CMK (cell line): ENCODE measurements at regions not wholly inside any gene's neighbourhood (a gene's known extent, or its start where the extent isn't known, plus 50 kb on each side); places are given as distances from the start of the nearest gene placed in this dataset.

Source experiments
- DNase-seq: peaks from one replicate; pipeline ENCODE4 v3.0.0-alpha.2; 2010; ENCODE audit warnings: low read depth

DNA sequence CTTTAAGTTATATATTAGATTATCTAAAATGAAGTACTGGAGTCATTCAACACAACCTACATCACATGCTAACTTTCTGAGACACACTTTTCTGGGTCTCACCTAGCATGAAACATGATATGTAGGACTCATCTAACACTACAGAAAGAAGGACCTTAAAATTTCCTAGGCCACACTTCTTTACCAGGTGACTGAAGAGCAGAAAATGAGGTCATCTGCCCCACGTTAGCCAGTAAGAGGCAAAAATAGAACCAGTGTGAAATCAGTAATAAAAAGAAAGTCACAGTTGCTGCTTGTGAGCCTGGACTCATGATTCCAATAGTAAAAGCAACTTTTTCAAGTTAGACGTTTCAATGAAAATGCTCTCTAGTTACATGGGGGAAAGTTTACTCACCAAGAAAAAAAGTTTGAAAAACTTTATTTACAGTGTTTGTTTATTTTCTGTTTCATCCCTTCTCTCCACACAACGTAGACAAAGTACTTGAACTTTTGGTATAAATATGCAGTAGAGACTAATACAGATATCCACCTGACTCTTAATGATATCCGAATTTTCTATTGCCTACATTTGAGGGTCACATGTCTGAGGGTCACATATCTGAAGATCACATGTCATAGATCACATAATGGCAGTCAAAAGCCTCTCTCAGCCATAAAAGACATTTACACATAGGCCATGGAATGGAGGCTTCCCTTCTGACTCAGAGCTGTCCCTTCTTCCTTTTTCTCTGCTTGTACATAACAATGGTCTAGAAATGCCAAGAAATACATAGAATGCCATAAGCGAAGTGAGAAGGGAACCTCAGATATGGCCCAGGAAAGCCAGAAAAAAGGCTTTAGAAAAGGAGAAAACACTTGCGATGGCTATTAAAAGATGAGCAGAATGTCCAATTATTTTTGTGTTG, 362.9 kb downstream of the ZEB2 start:
- no peak for DNase-seq

DNA sequence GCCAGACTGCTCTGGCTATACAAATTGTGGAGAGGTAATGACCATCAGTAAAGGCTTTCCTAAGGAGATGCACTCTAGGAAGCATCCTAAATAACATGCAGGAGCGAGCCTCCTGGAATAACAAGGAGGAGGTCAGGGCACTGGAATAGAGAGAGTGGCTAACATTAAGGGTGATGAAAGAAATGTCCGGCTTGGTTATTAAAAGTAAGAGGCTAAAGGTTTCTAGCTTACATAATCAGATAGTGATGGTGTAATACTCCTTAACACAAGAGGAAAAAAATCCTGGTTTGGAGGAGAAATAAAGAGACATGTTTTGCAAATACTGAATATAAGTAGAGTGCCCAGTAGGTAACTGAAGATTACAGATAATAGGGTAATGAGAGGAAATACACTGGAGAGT, 365.7 kb downstream of the ZEB2 start:
- DNase-seq, result no peak

DNA sequence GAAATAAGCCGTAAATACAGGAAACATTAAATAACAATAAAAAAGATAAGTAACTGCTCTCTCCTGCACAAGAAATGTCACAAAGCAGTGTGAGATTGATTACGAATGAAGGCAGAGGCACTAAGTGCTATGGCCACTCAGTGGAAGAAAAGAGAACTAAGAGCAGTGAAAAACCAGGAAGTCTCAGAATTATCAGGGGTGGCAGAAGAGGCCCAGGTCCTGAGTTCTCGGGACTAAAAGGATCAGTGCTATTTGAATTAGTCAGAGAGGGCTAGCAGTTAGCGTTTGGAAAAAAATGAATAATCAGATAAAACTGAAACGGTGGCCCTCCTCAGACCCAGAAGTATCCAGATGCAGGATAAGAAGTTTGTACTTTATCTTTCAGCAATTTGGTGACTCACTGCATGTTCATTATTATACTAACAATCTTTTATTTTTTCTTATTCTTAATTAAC, 367.1 kb downstream of the ZEB2 start:
- no peak for DNase-seq

DNA sequence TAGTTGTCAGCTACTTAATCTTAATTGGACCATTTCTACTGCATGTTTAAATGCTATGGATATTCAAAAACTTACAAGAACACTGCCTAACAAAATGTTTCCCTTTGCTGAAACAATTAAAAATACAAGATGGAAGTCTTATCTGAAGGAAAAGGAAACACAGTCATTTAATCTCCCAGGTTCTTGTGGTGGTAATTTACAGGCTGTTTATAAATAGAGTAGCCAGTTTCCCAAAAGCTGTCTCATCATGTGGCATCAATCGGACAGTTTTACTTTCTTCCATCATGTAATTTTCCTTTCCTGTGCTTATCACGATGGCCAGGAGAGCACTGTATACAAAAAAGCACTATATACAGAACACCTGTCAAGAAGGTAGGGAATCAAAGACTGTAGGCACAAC, 368.1 kb downstream of the ZEB2 start:
- DNase-seq, result no peak

DNA sequence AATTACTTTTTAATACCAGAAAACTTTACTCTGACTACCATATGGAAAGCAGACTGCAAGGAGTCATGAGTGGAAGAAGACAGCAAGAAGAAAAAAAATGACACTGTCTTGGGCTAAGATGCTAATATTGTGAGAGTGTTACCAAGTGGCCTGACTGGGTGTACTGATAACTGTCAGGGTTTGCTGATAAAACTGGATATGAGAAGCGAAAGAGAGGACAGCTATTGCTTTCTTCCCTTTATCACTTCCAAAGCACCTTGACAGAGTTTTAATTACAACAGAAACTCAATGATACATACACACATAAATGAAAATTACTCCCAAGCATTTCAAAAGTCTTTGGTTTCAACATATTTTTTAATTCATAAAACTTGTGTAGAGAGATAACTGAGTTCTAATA, 368.5 kb downstream of the ZEB2 start:
- no peak for DNase-seq

DNA sequence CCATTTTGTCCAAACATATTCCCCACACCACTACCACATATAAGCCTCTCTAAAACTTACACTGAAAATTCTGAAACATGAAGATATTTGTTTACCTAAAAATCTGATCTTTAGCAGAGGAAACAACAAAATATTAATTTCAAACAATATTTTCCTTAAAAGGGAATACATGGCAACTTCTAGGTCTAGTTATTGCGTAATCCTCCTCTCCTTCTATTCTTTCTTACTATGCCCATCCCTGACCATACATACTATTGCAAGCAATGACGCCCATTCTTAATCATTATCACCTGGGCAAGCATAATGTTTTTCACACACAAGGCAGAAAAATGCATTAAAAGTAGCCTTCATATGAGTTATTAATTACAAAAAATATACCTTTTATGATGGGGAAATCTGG, 372.6 kb downstream of the ZEB2 start:
- no peak for DNase-seq

DNA sequence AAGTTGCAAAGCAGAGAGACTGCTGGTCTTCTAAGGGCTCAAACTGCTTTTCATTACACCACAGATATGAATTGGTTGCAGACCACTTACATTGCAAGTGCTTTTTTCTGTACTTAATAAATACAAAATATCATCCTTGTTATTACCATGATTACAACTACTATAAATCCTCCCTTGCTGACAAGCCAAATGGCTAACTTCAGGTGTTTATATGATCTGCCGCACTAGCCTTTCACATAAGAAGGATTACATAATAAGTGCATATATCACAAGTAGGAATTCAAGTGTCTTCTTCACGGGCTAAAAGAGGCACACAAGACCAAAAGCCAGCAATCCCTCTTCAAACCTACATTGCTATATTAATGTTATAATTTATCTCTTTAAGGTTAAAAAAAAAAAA, 373.0 kb downstream of the ZEB2 start:
- DNase-seq, result no peak

DNA sequence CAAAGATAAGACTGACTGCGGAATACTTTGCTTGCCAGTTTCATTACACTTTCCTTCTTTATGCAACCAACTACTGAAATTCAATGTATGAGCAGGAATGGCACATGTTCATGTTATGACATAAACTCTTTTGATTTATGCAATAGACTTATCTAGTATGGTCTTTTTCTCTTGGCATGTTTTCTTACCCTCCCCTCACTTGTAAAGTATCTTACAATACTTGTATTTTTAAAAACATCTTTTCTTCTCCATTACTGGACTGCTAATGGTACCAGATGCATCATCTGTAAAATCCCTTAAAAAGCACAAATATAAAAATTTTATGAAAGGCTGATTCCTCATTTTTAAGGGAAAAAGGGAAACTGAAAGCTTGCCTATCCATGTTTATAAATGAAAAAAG, 373.8 kb downstream of the ZEB2 start:
- DNase-seq, result no peak

DNA sequence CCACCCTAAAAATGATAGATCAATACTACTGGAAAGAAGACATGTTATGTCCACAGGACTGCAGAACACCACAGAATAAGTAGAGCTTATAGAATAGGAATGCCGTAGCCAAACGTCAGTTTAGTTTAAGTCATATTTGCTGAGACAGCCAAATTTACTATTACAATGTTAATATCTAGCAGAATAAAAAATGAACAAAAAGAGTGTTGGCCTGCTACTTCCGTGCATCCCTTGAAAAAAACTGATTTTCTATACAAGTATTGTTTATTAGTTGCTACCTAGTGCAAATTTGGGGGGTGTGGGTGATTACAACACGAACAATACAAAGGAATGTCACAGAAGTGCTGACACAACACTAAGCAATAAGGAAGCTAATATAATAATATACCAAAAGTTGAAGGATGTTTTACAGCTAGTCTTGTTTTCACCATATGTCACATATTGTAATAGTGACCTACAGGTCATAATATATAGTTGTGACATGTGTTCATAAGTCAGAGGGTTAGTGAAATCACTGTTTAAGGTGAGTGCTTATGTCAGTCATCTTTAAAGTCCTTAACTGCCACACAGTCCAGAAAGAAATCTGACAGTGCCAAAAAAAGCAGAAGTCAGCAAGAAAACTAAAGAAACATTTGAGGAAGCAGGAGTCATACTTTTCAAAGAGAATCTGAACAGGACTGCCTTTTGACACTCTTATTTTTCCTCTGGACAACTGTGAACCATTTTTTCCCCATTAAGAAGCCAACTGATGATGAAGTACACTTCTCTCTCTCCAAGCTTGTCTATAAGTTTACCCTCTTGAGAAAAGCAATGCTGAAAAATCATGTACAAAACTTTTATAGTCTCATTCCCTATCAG, 376.4 kb downstream of the ZEB2 start:
- no peak for DNase-seq

DNA sequence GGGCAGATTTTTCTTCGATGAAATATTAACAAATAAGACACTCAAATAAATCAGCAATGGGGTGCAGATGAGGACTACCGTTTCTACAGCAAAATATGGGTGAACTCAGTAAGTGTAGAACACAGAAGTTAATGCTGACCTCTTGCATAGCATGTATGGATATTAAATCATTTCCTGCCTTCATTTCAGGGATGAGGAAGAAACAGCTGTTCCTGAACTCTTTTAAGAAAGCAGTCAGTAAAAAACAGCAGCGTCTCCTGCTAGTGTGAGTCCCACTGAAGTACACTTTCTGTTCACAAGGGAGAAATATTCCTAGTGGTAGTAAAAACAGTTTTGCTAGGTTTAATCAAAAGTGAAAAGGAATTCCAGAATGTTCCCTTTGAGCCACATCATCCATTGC, 379.0 kb downstream of the ZEB2 start:
- no peak for DNase-seq

DNA sequence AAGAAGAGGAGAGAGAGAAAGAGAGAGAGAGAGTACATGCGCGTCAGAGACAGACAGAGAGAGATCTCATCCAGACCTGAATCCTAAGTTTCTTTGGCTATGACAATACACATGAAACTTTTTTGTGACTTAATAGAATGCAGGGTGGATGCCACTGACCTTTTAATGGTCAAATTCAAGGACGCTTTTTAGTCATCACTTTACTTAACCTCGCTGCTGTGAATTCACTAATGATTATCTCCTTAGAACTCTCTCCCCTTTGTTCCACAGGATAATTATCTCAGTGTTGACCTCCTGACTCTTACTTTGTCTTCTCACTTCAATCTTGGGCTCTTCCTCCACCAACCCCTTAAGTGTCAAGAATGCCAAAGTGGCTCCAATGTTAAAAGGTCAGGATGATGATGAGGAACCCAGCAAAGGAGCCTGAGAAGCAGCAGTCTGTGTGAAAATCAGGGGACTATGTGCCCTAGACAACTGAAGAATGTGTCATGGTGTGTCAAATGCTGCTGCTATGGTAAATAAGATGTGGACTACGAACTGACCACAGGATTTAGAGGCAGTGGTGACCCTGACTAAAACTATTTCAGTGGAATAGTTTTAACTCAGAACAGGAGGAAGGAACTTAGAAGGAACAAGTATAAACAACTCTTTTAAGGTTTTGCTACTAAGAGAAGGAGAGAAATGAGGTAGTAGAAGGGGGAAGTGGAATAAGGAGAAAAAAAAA, 382.1 kb downstream of the ZEB2 start:
- no peak for DNase-seq

DNA sequence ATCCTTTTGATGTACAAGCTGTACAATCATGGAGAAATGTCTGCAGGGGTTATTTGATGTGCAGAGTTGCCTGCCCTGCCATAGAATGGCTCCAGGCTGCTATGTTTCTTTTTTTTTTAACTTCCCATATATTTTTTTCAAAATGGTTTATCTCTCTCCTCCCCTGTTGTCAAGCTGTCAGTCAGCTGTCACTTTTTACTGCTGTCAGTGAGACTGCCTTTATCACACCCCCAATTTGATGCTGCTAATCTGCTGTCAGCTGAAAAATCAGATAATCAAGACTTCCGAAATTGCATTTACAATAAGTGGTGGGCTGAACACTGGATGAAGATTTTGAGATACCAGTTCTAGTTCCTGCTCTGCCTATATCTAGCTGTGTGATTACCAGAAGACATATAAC, 382.6 kb downstream of the ZEB2 start:
- no peak for DNase-seq

DNA sequence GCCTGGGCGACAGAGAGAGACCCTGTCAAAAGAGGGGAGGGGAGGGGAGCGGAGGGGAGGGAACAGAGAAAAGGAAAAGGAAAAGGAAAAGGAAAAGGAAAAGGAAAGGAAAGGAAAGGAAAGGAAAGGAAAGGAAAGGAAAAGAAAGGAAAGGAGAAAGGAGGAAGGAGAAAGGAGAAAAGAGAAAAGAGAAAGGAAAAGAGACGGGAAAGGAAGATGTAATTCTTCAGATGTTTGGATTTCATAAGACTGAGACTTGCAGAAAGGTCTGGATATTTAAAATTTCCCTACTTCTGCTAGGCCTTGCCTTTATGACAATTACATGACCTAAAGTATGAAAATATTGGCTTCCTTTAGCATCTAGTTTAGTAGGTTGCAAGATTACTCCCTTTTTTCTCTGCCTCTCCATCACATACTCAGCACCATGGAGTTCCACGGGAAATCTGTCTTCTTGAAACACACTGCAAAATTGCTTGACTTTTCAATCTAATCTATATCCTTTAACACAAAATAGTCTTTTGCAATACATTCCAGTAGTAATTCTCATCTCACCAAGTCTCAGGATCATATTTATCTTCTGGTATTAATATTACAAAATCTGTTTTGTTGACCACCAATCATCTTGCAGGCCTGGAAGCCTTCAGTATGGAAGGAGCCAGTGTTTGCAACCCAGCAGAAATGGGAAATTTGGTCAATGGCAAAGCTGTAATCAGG, 383.5 kb downstream of the ZEB2 start:
- no peak for DNase-seq

DNA sequence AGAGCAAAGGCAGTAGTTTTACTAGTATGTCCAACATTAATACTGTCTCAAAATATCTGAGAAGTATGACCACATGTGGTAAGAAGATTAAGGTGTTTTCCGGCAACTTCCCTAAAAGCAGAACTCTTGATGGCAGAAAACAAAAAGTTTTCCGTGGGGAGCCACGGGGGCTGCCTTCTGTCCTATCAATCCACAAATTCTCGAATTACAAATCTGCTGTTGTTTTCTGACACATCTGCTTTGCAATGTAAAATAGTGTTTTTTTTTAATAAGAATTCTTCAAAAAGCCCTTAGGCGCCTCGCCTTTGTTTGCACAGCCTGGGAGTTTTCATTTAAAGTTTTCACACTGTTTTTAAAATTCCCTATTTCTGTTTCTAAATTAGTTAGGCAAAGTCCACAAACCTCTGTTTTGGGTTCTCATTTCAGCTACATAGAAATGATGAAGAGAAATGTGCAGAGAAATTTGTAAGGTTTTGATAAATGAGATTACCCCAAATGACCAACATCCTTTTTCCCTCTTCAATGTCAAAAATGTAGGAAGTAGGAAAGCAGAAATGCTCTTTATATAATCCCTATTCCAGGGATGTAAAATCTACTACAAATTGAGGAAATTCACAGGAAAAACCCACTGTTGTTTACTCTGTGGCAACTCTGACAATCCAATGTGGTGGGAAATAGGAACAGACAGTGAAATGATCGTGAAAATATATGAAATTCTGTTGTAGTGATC, 385.8 kb downstream of the ZEB2 start:
- DNase-seq, result no peak

DNA sequence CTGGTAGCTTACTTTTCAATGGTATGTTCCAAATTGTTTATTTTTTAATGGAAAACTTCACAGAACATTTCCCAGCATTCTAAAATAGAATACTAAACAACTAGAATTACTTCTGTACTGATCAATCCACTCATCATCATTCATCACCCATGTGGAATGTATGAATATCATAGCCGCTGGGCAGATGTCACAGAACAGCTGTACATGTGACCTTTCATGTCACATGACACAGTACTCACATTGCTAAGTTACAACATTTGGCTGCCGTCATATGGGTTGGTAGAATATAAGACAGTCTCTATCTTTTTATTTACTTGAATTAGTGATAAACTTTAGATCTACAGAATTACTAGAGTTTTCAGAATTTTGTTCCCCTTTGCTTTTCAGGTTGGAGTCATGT, 387.6 kb downstream of the ZEB2 start:
- no peak for DNase-seq

DNA sequence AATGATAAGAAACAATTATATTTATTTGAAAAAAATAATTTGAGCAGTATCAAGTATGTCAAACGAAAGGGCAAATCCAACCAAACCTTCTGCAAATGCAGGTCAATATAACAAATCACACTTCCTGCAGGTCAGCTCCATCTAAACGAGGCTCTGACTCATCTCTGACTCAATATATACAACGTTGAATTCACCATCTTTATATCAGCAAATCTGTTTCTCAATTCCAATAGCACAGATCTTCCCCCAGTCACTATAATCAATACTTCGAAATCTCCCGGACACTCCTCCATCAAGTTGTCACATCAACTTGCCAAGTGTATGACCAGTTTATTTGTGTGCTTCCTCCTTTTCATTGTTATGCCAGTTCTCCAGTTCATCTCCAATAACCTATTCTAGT, 388.9 kb downstream of the ZEB2 start:
- no peak for DNase-seq

DNA sequence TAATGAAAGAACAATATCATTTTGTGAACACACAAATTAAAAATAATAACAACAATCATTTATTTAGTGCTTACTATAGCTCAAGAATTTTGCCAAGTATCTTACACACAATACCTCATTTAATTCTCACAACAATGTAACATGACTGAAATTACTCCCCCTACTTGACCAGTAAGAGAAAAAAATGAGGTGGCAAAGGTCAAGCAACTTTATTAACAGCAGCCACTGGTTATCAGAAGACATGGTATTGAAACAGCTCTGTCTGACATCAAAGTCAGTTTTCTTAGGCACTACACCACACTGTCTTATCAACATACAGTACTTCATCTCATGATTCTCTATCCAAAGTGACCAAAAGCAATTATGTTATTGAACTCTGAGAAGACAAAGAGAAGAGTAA, 389.4 kb downstream of the ZEB2 start:
- DNase-seq, result no peak

DNA sequence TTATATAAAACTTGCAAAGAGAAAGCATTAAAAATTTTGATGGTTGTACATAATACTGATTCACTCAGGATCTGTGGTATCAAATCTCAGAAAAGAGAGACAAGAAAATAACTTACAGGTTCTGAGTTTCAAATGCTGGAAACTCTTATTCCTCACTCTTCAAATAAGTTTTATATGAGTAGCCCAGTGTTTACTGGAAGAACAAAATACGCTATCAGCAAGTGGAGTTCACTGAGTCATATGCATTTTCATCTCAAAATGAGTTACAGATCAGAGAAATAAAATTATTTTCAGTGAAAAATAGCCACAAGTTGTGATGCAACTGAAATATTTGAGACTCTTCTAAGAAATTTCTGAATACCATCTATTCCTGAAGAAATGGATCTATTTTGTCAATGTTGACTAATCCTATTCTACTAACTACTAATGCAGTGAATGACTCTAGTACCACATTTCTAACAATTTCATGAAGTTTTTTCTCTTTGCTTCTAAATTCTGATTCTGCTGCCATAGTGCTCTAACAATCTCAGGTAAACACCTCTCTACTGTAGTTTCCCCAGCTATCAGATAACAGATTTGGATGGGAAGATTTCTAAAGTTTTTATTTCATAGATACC, 391.7 kb downstream of the ZEB2 start:
- DNase-seq, result no peak

DNA sequence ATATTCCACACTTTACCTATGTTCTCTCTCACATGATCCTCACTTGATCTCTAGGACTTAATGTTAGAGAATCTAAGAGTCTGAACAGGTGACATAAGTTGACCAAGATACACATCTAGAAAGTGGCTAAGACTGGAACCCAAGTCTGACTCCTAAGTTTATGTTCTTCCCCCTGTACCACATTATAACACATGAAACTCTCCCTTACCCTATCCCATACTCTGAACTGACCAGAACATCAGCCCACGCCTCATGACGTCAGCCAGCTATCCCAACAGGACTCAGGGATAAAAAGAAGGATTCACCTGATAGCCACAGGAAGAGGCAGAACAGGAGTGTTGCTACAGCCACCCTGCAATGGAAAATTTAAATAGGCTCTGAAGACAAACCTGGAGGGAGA, 392.2 kb downstream of the ZEB2 start:
- DNase-seq, result no peak

DNA sequence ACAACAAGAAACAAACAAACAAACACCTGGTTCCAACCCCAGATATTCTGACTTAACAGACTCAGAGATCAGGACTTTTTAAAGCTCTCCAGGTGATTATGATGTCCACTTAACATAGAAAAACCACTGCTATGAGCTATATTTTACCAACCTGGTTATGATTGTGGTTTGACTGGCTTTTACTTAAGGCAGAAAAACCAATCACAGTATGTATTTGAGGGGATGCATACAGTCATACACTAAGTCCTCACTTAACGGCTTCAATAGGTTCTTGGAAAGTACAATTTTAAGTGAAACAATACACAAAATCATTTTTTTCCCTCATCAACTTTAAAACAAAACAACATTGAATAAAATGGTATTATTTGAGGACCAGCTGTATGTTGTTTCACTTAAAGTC, 393.6 kb downstream of the ZEB2 start:
- no peak for DNase-seq

DNA sequence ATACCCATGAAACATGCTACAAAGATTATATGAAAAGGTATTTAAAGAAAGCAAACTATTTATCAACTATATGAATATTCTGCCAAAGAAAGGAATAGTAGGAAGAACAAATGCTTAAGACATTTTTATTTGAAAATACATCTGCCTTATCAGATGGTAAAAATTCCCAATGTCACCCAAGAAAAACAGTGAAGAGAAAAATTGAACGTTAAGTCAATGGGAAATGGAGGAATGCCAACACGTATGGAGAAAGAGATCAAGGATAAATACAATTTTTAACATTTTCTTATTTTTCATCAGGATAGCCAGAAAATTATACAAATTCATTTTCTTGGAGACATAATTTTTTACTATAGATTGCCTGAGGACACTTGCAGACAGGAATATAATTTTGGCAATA, 394.2 kb downstream of the ZEB2 start:
- DNase-seq, result no peak
